ENCODE measurements at regions not wholly inside any gene's neighbourhood (a gene's known extent, or its start where the extent isn't known, plus 50 kb on each side); places are given as distances from the start of the nearest gene placed in this dataset.

- DNase-seq: no peak
These were observed 88.8 kb upstream of the CTNNA1 start for GRCh38 chr5:138664276-138664943.

GRCh38 chr5:138663561-138663960 lies 88.4 kb upstream of the HSPA9 start:
- no peak for DNase-seq

GRCh38 chr5:138663009-138663408 lies 87.8 kb upstream of the HSPA9 start:
- DNase-seq: no peak

- peak; percentile 31 for DNase-seq
These were observed 87.4 kb upstream of the HSPA9 start for GRCh38 chr5:138662599-138662998.

- no peak for DNase-seq
These were observed 86.8 kb upstream of the HSPA9 start for GRCh38 chr5:138661991-138662434.

- DNase-seq: no peak
These were observed 86.2 kb upstream of the HSPA9 start for GRCh38 chr5:138661291-138661960.

GRCh38 chr5:138660051-138660572 lies 84.9 kb upstream of the HSPA9 start:
- DNase-seq: no peak

- no peak for DNase-seq
These were observed 84.4 kb upstream of the HSPA9 start for GRCh38 chr5:138659561-138659960.

- no peak for DNase-seq
These were observed 83.9 kb upstream of the HSPA9 start for GRCh38 chr5:138659121-138659520.

GRCh38 chr5:138658676-138659075 lies 83.5 kb upstream of the HSPA9 start:
- DNase-seq: no peak

GRCh38 chr5:138657360-138657759 lies 82.2 kb upstream of the HSPA9 start:
- no peak for DNase-seq

GRCh38 chr5:138656916-138657315 lies 81.7 kb upstream of the HSPA9 start:
- DNase-seq: no peak

GRCh38 chr5:138655530-138656190 lies 80.5 kb upstream of the HSPA9 start:
- no peak for DNase-seq

GRCh38 chr5:138654281-138654867 lies 79.2 kb upstream of the HSPA9 start:
- DNase-seq: peak; percentile 79

- DNase-seq: no peak
These were observed 78.3 kb upstream of the HSPA9 start for GRCh38 chr5:138653502-138653901.

GRCh38 chr5:138651767-138652117 lies 76.5 kb upstream of the HSPA9 start:
- no peak for DNase-seq

- DNase-seq: no peak
These were observed 76.0 kb upstream of the HSPA9 start for GRCh38 chr5:138651058-138651766.

GRCh38 chr5:138650196-138650595 lies 75.0 kb upstream of the HSPA9 start:
- no peak for DNase-seq

- DNase-seq: no peak
These were observed 74.6 kb upstream of the HSPA9 start for GRCh38 chr5:138649775-138650174.

GRCh38 chr5:138649316-138649720 lies 74.1 kb upstream of the HSPA9 start:
- DNase-seq: no peak

- no peak for DNase-seq
These were observed 73.6 kb upstream of the HSPA9 start for GRCh38 chr5:138648841-138649240.

GRCh38 chr5:138647794-138648410 lies 72.7 kb upstream of the HSPA9 start:
- no peak for DNase-seq
